ENCODE measurements at regions not wholly inside any gene's neighbourhood (a gene's known extent, or its start where the extent isn't known, plus 50 kb on each side); places are given as distances from the start of the nearest gene placed in this dataset.
"Not testable (repeated sequence)": the region's sequence is repeated elsewhere in the genome, so short reads cannot be mapped to it uniquely, and the experiment has no call there.

DNA sequence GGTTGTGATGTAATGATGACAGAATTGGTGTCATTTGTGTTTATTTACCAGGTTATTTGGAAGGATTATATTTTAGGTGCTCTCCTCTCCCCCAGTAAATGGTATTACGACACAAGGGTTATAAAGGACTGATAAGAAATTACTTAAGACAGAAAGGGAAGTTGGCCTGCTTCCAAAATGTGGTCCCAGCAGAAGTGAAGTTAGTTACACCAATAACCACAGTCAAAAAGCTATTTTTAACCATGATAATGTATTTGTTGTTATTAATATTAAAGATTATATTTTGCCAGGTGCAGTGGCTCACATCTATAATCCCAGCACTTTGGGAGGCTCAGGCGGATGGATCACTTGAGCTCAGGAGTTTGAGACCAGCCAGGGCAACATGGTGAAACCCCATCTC is 92.5 kb downstream of the SYT15B start:
- TF ChIP-seq POLR2AphosphoS5, POLR2A, EP300 (IDR thresholded peaks at IDR 0.05): not testable (repeated sequence)
- TF ChIP-seq, protein P1, sequence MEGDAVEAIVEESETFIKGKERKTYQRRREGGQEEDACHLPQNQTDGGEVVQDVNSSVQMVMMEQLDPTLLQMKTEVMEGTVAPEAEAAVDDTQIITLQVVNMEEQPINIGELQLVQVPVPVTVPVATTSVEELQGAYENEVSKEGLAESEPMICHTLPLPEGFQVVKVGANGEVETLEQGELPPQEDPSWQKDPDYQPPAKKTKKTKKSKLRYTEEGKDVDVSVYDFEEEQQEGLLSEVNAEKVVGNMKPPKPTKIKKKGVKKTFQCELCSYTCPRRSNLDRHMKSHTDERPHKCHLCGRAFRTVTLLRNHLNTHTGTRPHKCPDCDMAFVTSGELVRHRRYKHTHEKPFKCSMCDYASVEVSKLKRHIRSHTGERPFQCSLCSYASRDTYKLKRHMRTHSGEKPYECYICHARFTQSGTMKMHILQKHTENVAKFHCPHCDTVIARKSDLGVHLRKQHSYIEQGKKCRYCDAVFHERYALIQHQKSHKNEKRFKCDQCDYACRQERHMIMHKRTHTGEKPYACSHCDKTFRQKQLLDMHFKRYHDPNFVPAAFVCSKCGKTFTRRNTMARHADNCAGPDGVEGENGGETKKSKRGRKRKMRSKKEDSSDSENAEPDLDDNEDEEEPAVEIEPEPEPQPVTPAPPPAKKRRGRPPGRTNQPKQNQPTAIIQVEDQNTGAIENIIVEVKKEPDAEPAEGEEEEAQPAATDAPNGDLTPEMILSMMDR (IDR thresholded peaks at IDR 0.05), result not testable (repeated sequence)

All from sigmoid colon (tissue), 4 donors.